ENCODE measurements at regions not wholly inside any gene's neighbourhood (a gene's known extent, or its start where the extent isn't known, plus 50 kb on each side); places are given as distances from the start of the nearest gene placed in this dataset.

- TF ChIP-seq CTCF (IDR thresholded peaks at IDR 0.05; ENCODE audit: borderline replicate concordance, extremely low read depth, low read length, poor library complexity, severe bottlenecking) (no peak), EZH2 (IDR thresholded peaks at IDR 0.05; ENCODE audit: borderline replicate concordance, low read depth, low read length, severe bottlenecking) (no peak)
Measured at GRCh38 chr3:22691856-22692628, 511.1 kb upstream of the UBE2E2 start.

Measured in DND-41 (cell line).